ENCODE measurements at regions not wholly inside any gene's neighbourhood (a gene's known extent, or its start where the extent isn't known, plus 50 kb on each side); places are given as distances from the start of the nearest gene placed in this dataset.

GRCh38 chr10:109647627-109648026 lies 275.7 kb downstream of the XPNPEP1 start:
- intact Hi-C loops (cut with micrococcal nuclease) (no loop called here), in situ Hi-C loops (cut with MboI; ENCODE audit: low sequenced_read_pairs) (no loop called here)
- WGBS, 2 experiments (ENCODE audit: extremely low coverage in 2 of 2, insufficient read length in 1 of 2) = no CpG with 5 or more reads among the region's 5 CpGs

More at GRCh38 chr10:109647627-109648026, 275.7 kb downstream of the XPNPEP1 start:
- Histone ChIP-seq H3K36me3 (ENCODE audit: control insufficient read depth, insufficient read depth, low read length) (no peaks in the 10 kb centered on the region), H4K8ac (ENCODE audit: low read depth in 2 of 2, low read length in 2 of 2) (no peak overlapping the region), H3K9me1 (ENCODE audit: insufficient read depth, low read length) (no peaks in the 10 kb centered on the region), H3K23ac (ENCODE audit: low read depth, low read length) (no peak overlapping the region), H2AK9ac (replicated peaks; ENCODE audit: low read depth, low read length, poor library complexity) (no peak overlapping the region), H3K4me1 (ENCODE audit: control insufficient read depth, insufficient read depth, low read length) (no peaks in the 10 kb centered on the region), H2BK120ac (ENCODE audit: low read depth, low read length) (no peak overlapping the region), H3K14ac (replicated peaks; ENCODE audit: low read depth, low read length) (no peak overlapping the region), H2BK5ac (ENCODE audit: low read depth, low read length, poor library complexity, severe bottlenecking) (no peak overlapping the region), H3K79me1 (ENCODE audit: low read depth in 1 of 2, low read length in 2 of 2) (no peaks in the 10 kb centered on the region), H2AK5ac (ENCODE audit: low read depth, low read length) (no peak overlapping the region), H3K27ac (ENCODE audit: insufficient read depth, low read length) (no peak overlapping the region), H3K4me3 (ENCODE audit: insufficient read depth, low read depth, low read length) (no peak overlapping the region), H2BK15ac (ENCODE audit: low read depth, low read length) (no peak overlapping the region), H4K5ac (ENCODE audit: low read depth, low read length) (no peak overlapping the region), H3K9me3 (ENCODE audit: control insufficient read depth, insufficient read depth, low read length) (peaks cover 11% of the 10 kb centered on the region), H2AFZ (replicated peaks; ENCODE audit: low read length, poor library complexity) (no peak overlapping the region), H3K18ac (ENCODE audit: low read depth, low read length) (no peak overlapping the region), H3K9ac (ENCODE audit: low read depth, low read length) (no peak overlapping the region), H3K4me2 (ENCODE audit: low read depth, low read length) (no peak overlapping the region), H3K27me3 (ENCODE audit: control insufficient read depth, insufficient read depth, low read length) (no peaks in the 10 kb centered on the region), H3K56ac (ENCODE audit: extremely low read depth, insufficient read depth, low read length) (no peak overlapping the region), H3K4ac (ENCODE audit: low read depth, low read length) (no peak overlapping the region), H2BK20ac (ENCODE audit: low read depth, low read length) (no peak overlapping the region), H4K91ac (ENCODE audit: insufficient read depth, low read depth, low read length) (no peak overlapping the region), H4K20me1 (ENCODE audit: insufficient read depth, low read length) (no peaks in the 10 kb centered on the region)
- TF ChIP-seq, protein P1, sequence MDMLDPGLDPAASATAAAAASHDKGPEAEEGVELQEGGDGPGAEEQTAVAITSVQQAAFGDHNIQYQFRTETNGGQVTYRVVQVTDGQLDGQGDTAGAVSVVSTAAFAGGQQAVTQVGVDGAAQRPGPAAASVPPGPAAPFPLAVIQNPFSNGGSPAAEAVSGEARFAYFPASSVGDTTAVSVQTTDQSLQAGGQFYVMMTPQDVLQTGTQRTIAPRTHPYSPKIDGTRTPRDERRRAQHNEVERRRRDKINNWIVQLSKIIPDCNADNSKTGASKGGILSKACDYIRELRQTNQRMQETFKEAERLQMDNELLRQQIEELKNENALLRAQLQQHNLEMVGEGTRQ (IDR thresholded peaks at IDR 0.05; ENCODE audit: low read depth, low read length) = no peak
- TF ChIP-seq MAZ (IDR thresholded peaks at IDR 0.05; ENCODE audit: borderline replicate concordance, low read depth, low read length) (no peak), FOS (IDR thresholded peaks at IDR 0.05; ENCODE audit: low read depth, low read length) (no peak), RAD21 (IDR thresholded peaks at IDR 0.05; ENCODE audit: low read length) (no peak), CTCF (conservative IDR thresholded peaks at IDR 0.05; ENCODE audit: low read depth, low read length) (no peak), CHD1 (IDR thresholded peaks at IDR 0.05; ENCODE audit: low read depth, low read length) (no peak), SMC3 (IDR thresholded peaks at IDR 0.05; ENCODE audit: low read depth, low read length) (no peak), RFX5 (IDR thresholded peaks at IDR 0.05; ENCODE audit: low read depth, low read length) (no peak)
- no peak for DNase-seq
- ChIA-PET POLR2A (ENCODE audit: unreplicated experiment) (no interaction called here), CTCF (no interaction called here)
- dilution Hi-C loops (cut with HindIII; ENCODE audit: low sequenced_read_pairs, unreplicated experiment) = no loop called here
- BruUV-seq (replicated peaks) = no TSS peak
- ATAC-seq (ENCODE audit: low read depth) = no peak

Data from IMR-90 (cell line).